ENCODE measurements at regions not wholly inside any gene's neighbourhood (a gene's known extent, or its start where the extent isn't known, plus 50 kb on each side); places are given as distances from the start of the nearest gene placed in this dataset.

DNA sequence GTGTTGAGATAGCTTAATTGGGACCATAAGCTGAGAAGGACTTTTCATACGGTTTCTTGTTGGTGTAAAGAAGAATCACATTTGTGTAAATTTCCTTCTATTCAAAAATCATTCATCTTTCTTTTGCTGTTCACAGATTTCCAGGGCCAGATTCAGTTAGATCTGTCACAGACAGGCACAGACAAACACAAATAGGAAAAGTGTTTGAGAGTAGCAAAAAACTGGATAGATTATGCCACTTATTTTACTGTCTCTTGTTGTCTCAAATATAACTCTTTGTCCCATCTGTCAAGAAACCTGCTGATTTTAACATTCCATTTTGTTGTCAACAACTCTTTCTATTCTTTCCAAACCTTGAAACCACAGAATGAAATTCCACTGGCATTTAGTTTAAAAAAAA lies 142.8 kb downstream of the ID4 start:
- Histone ChIP-seq H3K36me3 (no peaks in the 10 kb centered on the region), H3K27ac (no peak overlapping the region), H3K27me3 (no peaks in the 10 kb centered on the region), H3K9me3 (no peaks in the 10 kb centered on the region), H3K4me3 (no peak overlapping the region), H3K4me1 (no peaks in the 10 kb centered on the region)
- in situ Hi-C loops (cut with MboI; ENCODE audit: low sequenced_read_pairs in 4 of 4): no loop called here
- intact Hi-C loops (cut with DNase I; ENCODE audit: low total_unique reads): no loop called here
- ATAC-seq (no peak), DNase-seq (no peak)
- TF ChIP-seq POLR2A (IDR thresholded peaks at IDR 0.05): no peak
- TF ChIP-seq, protein P1, sequence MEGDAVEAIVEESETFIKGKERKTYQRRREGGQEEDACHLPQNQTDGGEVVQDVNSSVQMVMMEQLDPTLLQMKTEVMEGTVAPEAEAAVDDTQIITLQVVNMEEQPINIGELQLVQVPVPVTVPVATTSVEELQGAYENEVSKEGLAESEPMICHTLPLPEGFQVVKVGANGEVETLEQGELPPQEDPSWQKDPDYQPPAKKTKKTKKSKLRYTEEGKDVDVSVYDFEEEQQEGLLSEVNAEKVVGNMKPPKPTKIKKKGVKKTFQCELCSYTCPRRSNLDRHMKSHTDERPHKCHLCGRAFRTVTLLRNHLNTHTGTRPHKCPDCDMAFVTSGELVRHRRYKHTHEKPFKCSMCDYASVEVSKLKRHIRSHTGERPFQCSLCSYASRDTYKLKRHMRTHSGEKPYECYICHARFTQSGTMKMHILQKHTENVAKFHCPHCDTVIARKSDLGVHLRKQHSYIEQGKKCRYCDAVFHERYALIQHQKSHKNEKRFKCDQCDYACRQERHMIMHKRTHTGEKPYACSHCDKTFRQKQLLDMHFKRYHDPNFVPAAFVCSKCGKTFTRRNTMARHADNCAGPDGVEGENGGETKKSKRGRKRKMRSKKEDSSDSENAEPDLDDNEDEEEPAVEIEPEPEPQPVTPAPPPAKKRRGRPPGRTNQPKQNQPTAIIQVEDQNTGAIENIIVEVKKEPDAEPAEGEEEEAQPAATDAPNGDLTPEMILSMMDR (IDR thresholded peaks at IDR 0.05 in 4 of 5, conservative IDR thresholded peaks at IDR 0.05 in 1 of 5): no peak

DNA sequence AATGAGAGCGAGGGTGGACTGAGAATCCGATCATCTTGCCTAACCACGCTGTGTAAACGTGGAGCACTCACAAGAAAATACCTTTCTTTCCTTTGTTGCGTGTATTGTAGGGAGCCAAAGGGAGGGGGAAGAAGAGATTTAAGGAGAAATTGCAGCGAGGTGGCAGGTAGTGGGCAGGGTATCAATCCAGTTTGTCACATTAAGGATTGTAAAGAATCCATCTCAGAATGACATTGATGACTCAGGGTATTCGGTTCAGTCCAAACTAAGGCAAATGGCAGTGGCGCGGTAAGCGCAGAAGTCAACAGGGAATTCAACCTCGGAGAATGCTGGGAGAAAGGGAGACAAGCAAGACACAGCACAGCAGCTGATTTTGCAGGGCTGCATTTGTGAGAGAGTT lies 146.2 kb downstream of the ID4 start:
- no peak for ATAC-seq
- H3K4me1 ChIP-seq: no peaks in the 10 kb centered on the region

DNA sequence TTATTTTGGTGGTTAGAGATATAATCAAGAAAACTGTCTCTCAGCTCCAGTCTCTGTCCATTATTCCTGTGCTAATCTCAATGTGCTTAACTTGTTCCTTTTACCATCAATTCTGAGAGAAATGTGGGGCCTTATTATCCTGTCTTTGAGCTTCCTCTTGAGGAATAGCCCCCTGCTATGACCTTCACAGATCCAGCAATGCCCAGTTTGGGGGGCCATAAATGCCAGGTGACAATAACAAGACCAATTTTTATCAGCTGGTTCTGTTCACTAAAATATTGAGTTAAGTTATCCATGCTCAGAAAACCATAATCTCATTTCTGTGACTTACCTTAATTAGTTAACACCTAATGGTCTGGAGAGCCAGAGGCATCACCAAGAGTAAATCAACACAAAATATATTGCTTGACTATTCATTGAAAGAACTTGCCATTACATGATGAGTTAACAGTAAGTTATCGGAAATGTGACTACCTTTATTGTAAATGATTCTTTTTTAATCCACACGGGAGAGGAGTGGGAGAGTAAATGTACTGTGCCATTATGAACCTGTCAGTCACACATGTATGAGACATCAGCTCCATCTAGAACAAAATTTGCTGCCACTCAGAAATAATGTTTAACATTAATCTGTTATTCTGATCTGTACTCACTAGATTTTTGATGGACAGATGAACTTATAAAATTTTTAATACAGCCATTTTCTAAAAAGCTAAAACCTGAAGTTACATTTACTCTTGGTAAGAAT lies 149.7 kb downstream of the ID4 start:
- Histone ChIP-seq H3K36me3 (no peaks in the 10 kb centered on the region), H3K9me3 (no peaks in the 10 kb centered on the region), H3K4me3 (no peak overlapping the region), H3K27me3 (no peaks in the 10 kb centered on the region), H3K4me1 (no peaks in the 10 kb centered on the region), H3K27ac (no peak overlapping the region)
- no peak for TF ChIP-seq POLR2A (IDR thresholded peaks at IDR 0.05)
- TF ChIP-seq, protein P1 (IDR thresholded peaks at IDR 0.05 in 4 of 5, conservative IDR thresholded peaks at IDR 0.05 in 1 of 5): no peak
- intact Hi-C loops (cut with DNase I; ENCODE audit: low total_unique reads) (no loop called here), in situ Hi-C loops (cut with MboI; ENCODE audit: low sequenced_read_pairs in 4 of 4) (no loop called here)
- no peak for ATAC-seq
- no peak for DNase-seq

More for the DNA sequence above, 146.2 kb downstream of the ID4 start:
- DNase-seq: no peak
- Histone ChIP-seq H3K27ac (no peak overlapping the region), H3K27me3 (no peaks in the 10 kb centered on the region), H3K9me3 (no peaks in the 10 kb centered on the region), H3K4me3 (no peak overlapping the region), H3K36me3 (no peaks in the 10 kb centered on the region)
- intact Hi-C loops (cut with DNase I; ENCODE audit: low total_unique reads) (no loop called here), in situ Hi-C loops (cut with MboI; ENCODE audit: low sequenced_read_pairs in 4 of 4) (no loop called here)
- TF ChIP-seq POLR2A (IDR thresholded peaks at IDR 0.05): no peak

DNA sequence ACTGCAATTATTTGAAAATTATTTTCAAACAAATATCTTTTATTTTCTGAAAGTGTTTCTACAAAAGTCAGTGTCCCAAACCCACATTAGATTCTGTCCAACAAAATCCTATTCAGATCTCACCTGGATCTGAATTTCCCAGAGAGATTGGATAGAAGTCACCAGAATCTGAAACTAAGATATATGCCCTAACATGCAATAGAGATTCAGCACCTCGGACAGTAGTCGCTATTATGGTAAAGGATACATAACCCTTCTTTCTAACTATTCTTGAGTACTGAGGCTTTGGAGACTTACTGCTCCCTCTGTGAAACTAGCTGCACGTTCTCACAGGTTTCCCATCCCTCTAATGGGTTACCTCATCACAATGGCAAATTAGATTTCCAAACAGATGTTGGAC lies 151.4 kb downstream of the ID4 start:
- in situ Hi-C loops (cut with MboI; ENCODE audit: low sequenced_read_pairs in 4 of 4): no loop called here

DNA sequence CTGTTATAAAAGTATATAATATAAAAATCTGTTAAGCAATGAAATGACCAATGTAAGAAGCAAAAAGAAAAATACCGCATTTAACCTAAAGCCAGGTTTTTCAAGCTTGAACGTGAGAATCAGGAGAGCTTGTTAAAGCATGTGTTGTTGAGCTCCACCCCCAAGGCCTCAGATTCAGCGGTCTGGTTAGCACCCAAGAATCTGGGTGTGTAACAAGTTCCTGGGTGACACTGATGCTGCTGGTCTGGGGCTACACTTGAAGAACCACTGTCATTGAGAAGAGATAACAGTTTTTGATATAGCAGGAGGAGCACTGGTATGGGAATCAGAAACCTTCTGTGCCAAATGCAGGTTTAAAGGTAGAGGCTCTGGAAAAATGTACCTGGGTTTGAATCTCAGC lies 154.0 kb downstream of the ID4 start:
- TF ChIP-seq, protein P1 (IDR thresholded peaks at IDR 0.05 in 4 of 5, conservative IDR thresholded peaks at IDR 0.05 in 1 of 5): no peak
- no peak overlapping the region for H3K27ac ChIP-seq
- H3K27me3 ChIP-seq: no peaks in the 10 kb centered on the region
- H3K4me3 ChIP-seq: no peak overlapping the region
- ATAC-seq (no peak), DNase-seq (no peak)
- no peaks in the 10 kb centered on the region for H3K9me3 ChIP-seq
- no peaks in the 10 kb centered on the region for H3K36me3 ChIP-seq
- in situ Hi-C loops (cut with MboI; ENCODE audit: low sequenced_read_pairs in 4 of 4): no loop called here
- H3K4me1 ChIP-seq: no peaks in the 10 kb centered on the region
- intact Hi-C loops (cut with DNase I; ENCODE audit: low total_unique reads): no loop called here

More for the DNA sequence above, 151.4 kb downstream of the ID4 start:
- ATAC-seq: no peak
- H3K4me1 ChIP-seq: no peaks in the 10 kb centered on the region
- TF ChIP-seq POLR2A (IDR thresholded peaks at IDR 0.05): no peak
- TF ChIP-seq, protein P1 (IDR thresholded peaks at IDR 0.05 in 4 of 5, conservative IDR thresholded peaks at IDR 0.05 in 1 of 5): no peak
- intact Hi-C loops (cut with DNase I; ENCODE audit: low total_unique reads): no loop called here
- H3K9me3 ChIP-seq: no peaks in the 10 kb centered on the region
- no peak for DNase-seq
- no peaks in the 10 kb centered on the region for H3K36me3 ChIP-seq
- no peak overlapping the region for H3K27ac ChIP-seq
- no peaks in the 10 kb centered on the region for H3K27me3 ChIP-seq
- no peak overlapping the region for H3K4me3 ChIP-seq
